Liver (tissue), 8 donors: ENCODE measurements at regions not wholly inside any gene's neighbourhood (a gene's known extent, or its start where the extent isn't known, plus 50 kb on each side); places are given as distances from the start of the nearest gene placed in this dataset.

Experiments used
- DNase-seq: peaks from one replicate; pipeline ENCODE4 v3.0.0-alpha.2; 2017; ENCODE audit warnings: low spot score
- H3K27ac ChIP-seq, 2 donors: one replicate each; pipeline ENCODE4 v1.7.0; 2013; ENCODE audit warnings: inconsistent platforms in 2 of 2, low read length in 2 of 2, control low read depth in 1 of 2, low read depth in 1 of 2, mild to moderate bottlenecking in 1 of 2
- H3K27me3 ChIP-seq, 4 donors: one replicate each; pipeline versions ENCODE4 v1.6.1 to v1.7.0; 2013; ENCODE audit warnings: low read length in 3 of 4, inconsistent platforms in 1 of 4, mild to moderate bottlenecking in 1 of 4, moderate library complexity in 1 of 4; ENCODE audit not compliant: control insufficient read depth in 4 of 4, insufficient read depth in 4 of 4
- H3K36me3 ChIP-seq, 4 donors: one replicate each; pipeline versions ENCODE4 v1.6.1 to v1.7.0; 2013; ENCODE audit warnings: low read length in 3 of 4, mild to moderate bottlenecking in 3 of 4, low read depth in 1 of 4, moderate library complexity in 1 of 4; ENCODE audit not compliant: control insufficient read depth in 4 of 4, insufficient read depth in 3 of 4
- H3K4me1 ChIP-seq, 4 donors: one replicate each; pipeline versions ENCODE4 v1.6.1 to v1.7.0; 2013; ENCODE audit warnings: low read length in 3 of 4, mild to moderate bottlenecking in 3 of 4, moderate library complexity in 1 of 4; ENCODE audit not compliant: control insufficient read depth in 4 of 4, insufficient read depth in 4 of 4
- H3K4me3 ChIP-seq, 3 donors: one replicate each; pipeline versions ENCODE4 v1.6.1 to v1.7.0; 2013; ENCODE audit warnings: low read length in 3 of 3, control low read depth in 1 of 3, low read depth in 1 of 3, mild to moderate bottlenecking in 1 of 3
- H3K9ac ChIP-seq, 2 donors: one replicate each; pipeline ENCODE4 v1.7.0; 2013; ENCODE audit warnings: low read length in 2 of 2, mild to moderate bottlenecking in 2 of 2, moderate library complexity in 2 of 2, control low read depth in 1 of 2, low read depth in 1 of 2
- H3K9me3 ChIP-seq, 4 donors: one replicate each; pipeline versions ENCODE4 v1.6.1 to v1.7.0; 2013; ENCODE audit warnings: low read length in 3 of 4; ENCODE audit not compliant: control insufficient read depth in 4 of 4
- ATF3 ChIP-seq: IDR thresholded peaks from 2 replicates; pipeline ENCODE4 v1.6.1; 2016; ENCODE audit warnings: antibody characterized with exemption
- CTCF ChIP-seq: fragments of 150-350 bp; IDR thresholded peaks from 2 replicates; pipeline ENCODE4 v1.5.1; 2017; ENCODE audit warnings: improper control_type of control experiment, low read depth, low read length; ENCODE audit not compliant: missing input control
- EGR1 ChIP-seq, 2 donors: IDR thresholded peaks; 2 replicates each; pipeline ENCODE4 v1.6.1; 2016 to 2018; ENCODE audit warnings: antibody characterized with exemption in 2 of 2, low read depth in 2 of 2
- FOXA1 ChIP-seq: IDR thresholded peaks from 2 replicates; pipeline ENCODE4 v1.6.1; 2016; ENCODE audit warnings: antibody characterized with exemption
- FOXA2 ChIP-seq: IDR thresholded peaks from 2 replicates; pipeline ENCODE4 v1.6.1; 2016; ENCODE audit warnings: antibody characterized with exemption
- HNF4A ChIP-seq, 2 donors: conservative IDR thresholded peaks; 2 replicates each; pipeline ENCODE4 v1.6.1; 2016; ENCODE audit warnings: antibody characterized with exemption in 2 of 2, mild to moderate bottlenecking in 2 of 2
- HNF4G ChIP-seq: IDR thresholded peaks from 2 replicates; pipeline ENCODE4 v1.6.1; 2016; ENCODE audit warnings: antibody characterized with exemption
- JUND ChIP-seq, 2 donors: IDR thresholded peaks; 2 replicates each; pipeline ENCODE4 v1.6.1; 2016; ENCODE audit warnings: antibody characterized with exemption in 2 of 2
- MAX ChIP-seq: IDR thresholded peaks from 2 replicates; pipeline ENCODE4 v1.6.1; 2016; ENCODE audit warnings: antibody characterized with exemption
- NR2F2 ChIP-seq: IDR thresholded peaks from 2 replicates; pipeline ENCODE4 v1.6.1; 2016; ENCODE audit warnings: antibody characterized with exemption
- RAD21 ChIP-seq, 2 donors: IDR thresholded peaks; 2 replicates each; pipeline ENCODE4 v1.6.1; 2016; ENCODE audit warnings: antibody characterized with exemption in 2 of 2, mild to moderate bottlenecking in 2 of 2
- REST ChIP-seq: IDR thresholded peaks from 2 replicates; pipeline ENCODE4 v1.6.1; 2016; ENCODE audit warnings: antibody characterized with exemption, mild to moderate bottlenecking
- SP1 ChIP-seq: IDR thresholded peaks from 2 replicates; pipeline ENCODE4 v1.6.1; 2018; ENCODE audit warnings: antibody characterized with exemption, mild to moderate bottlenecking
- YY1 ChIP-seq: IDR thresholded peaks from 2 replicates; pipeline ENCODE4 v1.6.1; 2016; ENCODE audit warnings: antibody characterized with exemption, mild to moderate bottlenecking
- ZBTB33 ChIP-seq: IDR thresholded peaks from 2 replicates; pipeline ENCODE4 v1.6.1; 2016; ENCODE audit warnings: antibody characterized with exemption
- WGBS: extraction: QIAGEN DNeasy Blood & Tissue Kit; methylation state at CpG from one replicate; pipeline ENCODE4 v1.1.7; 2013; 5-methylcytosine and 5-hydroxymethylcytosine counted together
- donor health status: healthy.
- donor health status: healthy.
- donor health status: healthy.
- donor health status: healthy.
- donor health status: healthy.

GRCh38 chr14:42806909-42807315, 1200.2 kb downstream of the LRFN5 start (continued):
- TF ChIP-seq MAX: no peak

- no peaks in the 10 kb centered on the region for H3K27me3 ChIP-seq
- no peaks in the 10 kb centered on the region for H3K36me3 ChIP-seq
- DNase-seq: no peak
- H3K9me3 ChIP-seq: no peaks in the 10 kb centered on the region
- TF ChIP-seq HNF4A (conservative IDR thresholded peaks at IDR 0.05) (no peak), REST (no peak), CTCF (no peak), EGR1 (IDR thresholded peaks at IDR 0.05; ENCODE audit: low read depth in 2 of 2) (no peak), HNF4G (no peak), YY1 (no peak), SP1 (no peak), ZBTB33 (no peak)
- no peak overlapping the region for H3K9ac ChIP-seq
- no peak overlapping the region for H3K4me3 ChIP-seq
- 79% methylated on average over 4 of the region's 4 CpGs for WGBS
- H3K4me1 ChIP-seq: no peaks in the 10 kb centered on the region
- H3K27ac ChIP-seq: no peak overlapping the region
Measured at GRCh38 chr14:42804141-42804540, 1197.5 kb downstream of the LRFN5 start.

- no peaks in the 10 kb centered on the region for H3K9me3 ChIP-seq
- H3K4me1 ChIP-seq: no peaks in the 10 kb centered on the region
- H3K27me3 ChIP-seq: no peaks in the 10 kb centered on the region
- WGBS: 87% methylated on average over 1 of the region's 1 CpG
- H3K4me3 ChIP-seq: no peak overlapping the region
- H3K9ac ChIP-seq: no peak overlapping the region
- DNase-seq: no peak
- no peak overlapping the region for H3K27ac ChIP-seq
- no peaks in the 10 kb centered on the region for H3K36me3 ChIP-seq
- TF ChIP-seq REST: no peak
- TF ChIP-seq YY1: no peak
- no peak for TF ChIP-seq CTCF
- no peak for TF ChIP-seq SP1
- no peak for TF ChIP-seq HNF4A (conservative IDR thresholded peaks at IDR 0.05)
- no peak for TF ChIP-seq NR2F2
- no peak for TF ChIP-seq FOXA1
- TF ChIP-seq FOXA2: no peak
- TF ChIP-seq RAD21 (IDR thresholded peaks at IDR 0.05): no peak
- no peak for TF ChIP-seq ATF3
- TF ChIP-seq EGR1 (IDR thresholded peaks at IDR 0.05; ENCODE audit: low read depth in 2 of 2): no peak
- no peak for TF ChIP-seq MAX
- TF ChIP-seq JUND (IDR thresholded peaks at IDR 0.05): no peak
Measured at GRCh38 chr14:42802346-42802745, 1195.7 kb downstream of the LRFN5 start.
